HFFc6 (cell line): ENCODE measurements at regions not wholly inside any gene's neighbourhood (a gene's known extent, or its start where the extent isn't known, plus 50 kb on each side); places are given as distances from the start of the nearest gene placed in this dataset.

Experiments used
- DNase-seq: peaks from one replicate; pipeline ENCODE4 v3.0.0-alpha.2; 2018
- H3K27ac Mint-ChIP-seq: 2 replicates; pipeline ENCODE4 v1.8.0; 2020; ENCODE audit warnings: mild to moderate bottlenecking, mixed read lengths
- H3K27me3 Mint-ChIP-seq: 2 replicates; pipeline ENCODE4 v1.8.0; 2021; ENCODE audit warnings: mild to moderate bottlenecking, moderate library complexity, mixed read lengths; ENCODE audit not compliant: insufficient read depth
- H3K36me3 Mint-ChIP-seq: 2 replicates; pipeline ENCODE4 v1.8.0; 2021; ENCODE audit warnings: low read depth, mixed read lengths
- H3K4me1 Mint-ChIP-seq: 2 replicates; pipeline ENCODE4 v1.8.0; 2020; ENCODE audit warnings: low read depth, mixed read lengths
- H3K4me3 Mint-ChIP-seq: 2 replicates; pipeline ENCODE4 v1.8.0; 2020; ENCODE audit warnings: mild to moderate bottlenecking, moderate library complexity, mixed read lengths
- H3K9me3 Mint-ChIP-seq: 2 replicates; pipeline ENCODE4 v1.8.0; 2020; ENCODE audit warnings: mild to moderate bottlenecking, mixed read lengths
- TF ChIP-seq, protein P1 (sequence below): fragments of 200-600 bp; sonication (generic); IDR thresholded peaks from 2 replicates; pipeline ENCODE4 v1.5.0; 2021; ENCODE audit warnings: antibody characterized with exemption, mild to moderate bottlenecking

DNA sequence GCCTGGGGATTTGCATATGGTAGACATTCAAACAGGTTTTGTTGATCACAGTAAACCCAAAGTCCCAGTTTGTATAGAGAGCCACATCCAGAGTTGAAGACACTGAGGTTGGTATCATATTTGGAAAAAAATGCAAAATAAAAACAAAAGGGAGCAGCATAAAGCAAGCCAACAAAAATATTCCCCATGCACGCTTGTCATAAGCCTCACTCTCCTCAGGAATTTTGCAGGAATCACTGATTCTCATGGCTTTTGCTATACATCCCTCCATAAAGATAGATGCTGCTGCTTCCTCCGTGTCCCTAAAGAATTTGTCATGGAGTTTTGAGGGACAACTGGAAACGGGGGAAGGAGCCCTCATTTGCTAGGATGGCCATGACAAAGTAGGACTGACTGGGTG is 108.8 kb upstream of the TCF4 start:
- DNase-seq, result no peak
- no peaks in the 10 kb centered on the region; the same call in 1 of the 2 replicates for H3K9me3 Mint-ChIP-seq
- peaks cover 17% of the 10 kb centered on the region for H3K4me1 Mint-ChIP-seq
- TF ChIP-seq, protein P1, sequence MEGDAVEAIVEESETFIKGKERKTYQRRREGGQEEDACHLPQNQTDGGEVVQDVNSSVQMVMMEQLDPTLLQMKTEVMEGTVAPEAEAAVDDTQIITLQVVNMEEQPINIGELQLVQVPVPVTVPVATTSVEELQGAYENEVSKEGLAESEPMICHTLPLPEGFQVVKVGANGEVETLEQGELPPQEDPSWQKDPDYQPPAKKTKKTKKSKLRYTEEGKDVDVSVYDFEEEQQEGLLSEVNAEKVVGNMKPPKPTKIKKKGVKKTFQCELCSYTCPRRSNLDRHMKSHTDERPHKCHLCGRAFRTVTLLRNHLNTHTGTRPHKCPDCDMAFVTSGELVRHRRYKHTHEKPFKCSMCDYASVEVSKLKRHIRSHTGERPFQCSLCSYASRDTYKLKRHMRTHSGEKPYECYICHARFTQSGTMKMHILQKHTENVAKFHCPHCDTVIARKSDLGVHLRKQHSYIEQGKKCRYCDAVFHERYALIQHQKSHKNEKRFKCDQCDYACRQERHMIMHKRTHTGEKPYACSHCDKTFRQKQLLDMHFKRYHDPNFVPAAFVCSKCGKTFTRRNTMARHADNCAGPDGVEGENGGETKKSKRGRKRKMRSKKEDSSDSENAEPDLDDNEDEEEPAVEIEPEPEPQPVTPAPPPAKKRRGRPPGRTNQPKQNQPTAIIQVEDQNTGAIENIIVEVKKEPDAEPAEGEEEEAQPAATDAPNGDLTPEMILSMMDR, result no peak
- H3K4me3 Mint-ChIP-seq, result no peak overlapping the region
- H3K36me3 Mint-ChIP-seq, result peaks cover 4% of the 10 kb centered on the region
- no peaks in the 10 kb centered on the region for H3K27me3 Mint-ChIP-seq
- H3K27ac Mint-ChIP-seq, result no peak overlapping the region

DNA sequence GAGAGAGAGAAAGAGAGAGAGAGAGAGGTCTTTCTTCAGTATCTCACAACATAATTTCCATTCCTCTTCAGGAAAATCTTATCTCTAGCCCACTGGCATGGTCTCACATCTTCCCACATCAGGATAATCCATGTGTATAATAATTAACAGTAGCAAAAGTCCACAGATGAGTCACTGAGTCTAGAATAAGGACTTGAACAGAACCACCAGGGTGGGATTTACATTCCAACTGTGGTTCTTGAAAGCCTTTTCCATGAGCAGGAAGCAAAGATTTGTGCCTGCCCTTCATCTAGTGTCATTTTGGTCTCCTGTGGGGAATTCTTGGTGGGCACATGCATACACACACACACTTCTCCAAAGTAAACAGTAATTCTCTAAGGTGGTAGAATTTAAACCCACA is 107.1 kb upstream of the TCF4 start:
- no peak overlapping the region for H3K4me3 Mint-ChIP-seq
- no peaks in the 10 kb centered on the region for H3K9me3 Mint-ChIP-seq
- H3K4me1 Mint-ChIP-seq, result peaks cover 17% of the 10 kb centered on the region
- H3K36me3 Mint-ChIP-seq, result no peaks in the 10 kb centered on the region
- no peak for DNase-seq
- no peak overlapping the region for H3K27ac Mint-ChIP-seq
- TF ChIP-seq, protein P1, result no peak
- H3K27me3 Mint-ChIP-seq, result no peaks in the 10 kb centered on the region

DNA sequence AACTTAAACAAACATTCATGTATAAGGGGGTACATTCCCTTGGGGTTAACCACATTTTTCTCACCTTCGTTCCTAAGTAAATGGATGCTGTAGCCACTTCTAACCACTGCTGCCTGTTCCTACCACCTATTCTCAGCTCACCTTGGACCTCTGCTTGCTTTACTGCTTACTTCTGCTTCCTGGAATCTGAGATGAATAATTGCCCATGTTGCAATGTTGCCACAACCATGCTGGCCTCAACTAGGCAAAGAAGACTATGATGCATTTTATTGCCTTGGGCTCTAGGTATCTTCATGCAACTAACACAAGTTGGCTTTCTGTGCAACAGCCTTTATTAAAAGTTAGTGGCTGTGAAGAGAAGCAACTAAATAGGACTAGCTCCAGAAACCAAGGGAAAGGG is 106.3 kb upstream of the TCF4 start:
- Mint-ChIP-seq H3K4me3 (no peak overlapping the region), H3K27ac (no peak overlapping the region), H3K27me3 (no peaks in the 10 kb centered on the region), H3K36me3 (no peaks in the 10 kb centered on the region), H3K9me3 (no peaks in the 10 kb centered on the region), H3K4me1 (peaks cover 13% of the 10 kb centered on the region)
- peak; percentile 11 for DNase-seq
- TF ChIP-seq, protein P1, result no peak

DNA sequence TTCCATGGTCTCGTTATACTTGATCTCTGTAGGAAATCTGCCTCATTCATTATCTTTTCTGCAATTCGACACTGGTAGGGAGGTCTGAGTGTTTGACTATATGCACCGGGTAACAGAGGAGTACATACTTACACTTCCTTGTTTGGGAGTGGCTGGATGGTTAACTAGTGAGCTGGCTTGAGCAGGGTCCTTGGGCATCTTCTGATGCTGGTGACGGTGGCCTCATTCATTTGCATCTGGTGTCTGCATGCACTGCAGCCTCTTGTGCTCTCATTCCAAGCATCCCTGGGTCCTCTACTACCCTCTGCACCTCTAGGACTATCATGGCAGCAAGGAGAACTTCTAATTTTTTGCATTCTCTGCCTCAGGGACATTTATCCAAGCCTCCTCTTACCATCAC is 100.0 kb upstream of the TCF4 start:
- Mint-ChIP-seq H3K36me3 (no peaks in the 10 kb centered on the region), H3K27ac (no peak overlapping the region), H3K4me1 (peaks cover 15% of the 10 kb centered on the region), H3K4me3 (no peak overlapping the region), H3K9me3 (no peaks in the 10 kb centered on the region), H3K27me3 (no peaks in the 10 kb centered on the region)
- no peak for DNase-seq
- TF ChIP-seq, protein P1, result no peak

DNA sequence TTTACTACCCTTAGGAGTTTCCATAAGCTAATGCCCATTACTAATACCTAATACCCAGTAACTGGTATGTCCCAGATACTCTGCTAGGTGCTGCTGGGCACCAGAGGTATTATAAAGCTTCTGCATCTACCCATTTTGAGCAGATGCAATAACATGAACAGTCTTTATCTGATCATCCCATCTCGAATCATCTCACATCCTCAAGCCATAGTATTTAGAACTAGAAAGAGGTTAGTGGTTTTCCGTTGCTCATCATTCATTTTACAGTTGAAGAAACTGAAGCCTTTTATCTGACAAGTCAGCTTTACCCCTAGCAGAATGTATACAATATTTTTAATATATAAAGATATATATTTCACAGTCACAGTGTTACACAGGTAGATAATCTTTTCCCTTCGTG is 99.1 kb upstream of the TCF4 start:
- Mint-ChIP-seq H3K36me3 (no peaks in the 10 kb centered on the region), H3K9me3 (no peaks in the 10 kb centered on the region), H3K4me3 (no peak overlapping the region), H3K27me3 (no peaks in the 10 kb centered on the region), H3K4me1 (peaks cover 15% of the 10 kb centered on the region), H3K27ac (no peak overlapping the region)
- no peak for DNase-seq
- TF ChIP-seq, protein P1, result no peak

DNA sequence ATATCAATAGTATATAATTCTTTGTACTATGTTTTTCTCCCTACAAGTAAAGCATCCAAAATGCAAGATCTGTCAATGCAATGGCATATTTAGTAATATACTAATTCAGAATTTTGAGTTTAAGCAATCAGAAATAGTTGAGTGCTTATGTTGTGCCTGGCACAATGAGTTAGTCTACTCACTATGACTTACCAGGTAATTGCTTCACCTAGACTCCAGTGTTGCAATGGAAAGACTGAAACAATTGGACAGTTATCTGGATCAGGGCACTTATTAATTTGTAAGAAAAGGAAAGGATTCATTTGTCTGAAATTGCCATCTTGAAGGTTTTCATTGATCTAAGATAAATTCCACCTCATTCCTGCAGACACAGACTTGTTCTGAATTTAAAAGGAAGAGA is 97.6 kb upstream of the TCF4 start:
- TF ChIP-seq, protein P1, result no peak
- DNase-seq, result no peak
- no peaks in the 10 kb centered on the region for H3K36me3 Mint-ChIP-seq
- H3K4me3 Mint-ChIP-seq, result no peak overlapping the region
- H3K27ac Mint-ChIP-seq, result no peak overlapping the region
- no peaks in the 10 kb centered on the region for H3K9me3 Mint-ChIP-seq
- H3K27me3 Mint-ChIP-seq, result no peaks in the 10 kb centered on the region; the same call in 1 of the 2 replicates
- H3K4me1 Mint-ChIP-seq, result peaks cover 15% of the 10 kb centered on the region
